Chondrocyte (in vitro differentiated cells): ENCODE measurements at regions not wholly inside any gene's neighbourhood (a gene's known extent, or its start where the extent isn't known, plus 50 kb on each side); places are given as distances from the start of the nearest gene placed in this dataset.

Experiments used
- DNase-seq: peaks from one replicate; pipeline ENCODE4 v3.0.0; 2021; ENCODE audit warnings: mixed read lengths, low spot score
- H3K27ac Mint-ChIP-seq: one replicate; pipeline ENCODE4 v1.8.0; 2021; ENCODE audit warnings: mild to moderate bottlenecking, moderate library complexity, mixed read lengths; ENCODE audit not compliant: unreplicated experiment
- H3K27me3 Mint-ChIP-seq: 2 replicates; pipeline ENCODE4 v1.8.0; 2021; ENCODE audit warnings: low read depth, mixed read lengths
- H3K36me3 Mint-ChIP-seq: 2 replicates; pipeline ENCODE4 v1.8.0; 2021; ENCODE audit warnings: low read depth, mixed read lengths
- H3K4me1 Mint-ChIP-seq: 2 replicates; pipeline ENCODE4 v1.8.0; 2021; ENCODE audit warnings: low read depth, mild to moderate bottlenecking, mixed read lengths
- H3K4me3 Mint-ChIP-seq: one replicate; pipeline ENCODE4 v1.8.0; 2021; ENCODE audit warnings: mild to moderate bottlenecking, moderate library complexity, mixed read lengths; ENCODE audit not compliant: unreplicated experiment
- H3K9me3 Mint-ChIP-seq: 2 replicates; pipeline ENCODE4 v1.8.0; 2021; ENCODE audit warnings: low read depth, mixed read lengths
- CTCF ChIP-seq: fragments of 200-600 bp; sonication (generic); IDR thresholded peaks from 2 replicates; pipeline ENCODE4 v1.5.0; 2021; ENCODE audit warnings: antibody characterized with exemption, mild to moderate bottlenecking, moderate library complexity

GRCh38 chr4:100805538-100805937 is 287.7 kb upstream of the EMCN start:
- Mint-ChIP-seq H3K27me3 (no peaks in the 10 kb centered on the region), H3K4me1 (peaks cover 15% of the 10 kb centered on the region), H3K36me3 (peaks cover 2% of the 10 kb centered on the region), H3K9me3 (peaks cover 3% of the 10 kb centered on the region), H3K27ac (no peak overlapping the region), H3K4me3 (no peak overlapping the region)
- TF ChIP-seq CTCF, result no peak
- no peak for DNase-seq

GRCh38 chr4:100804576-100805360 is 286.9 kb upstream of the EMCN start:
- Mint-ChIP-seq H3K9me3 (peaks cover 3% of the 10 kb centered on the region), H3K27me3 (no peaks in the 10 kb centered on the region), H3K36me3 (peaks cover 2% of the 10 kb centered on the region), H3K27ac (no peak overlapping the region), H3K4me3 (no peak overlapping the region), H3K4me1 (peaks cover 15% of the 10 kb centered on the region)
- DNase-seq, result no peak
- no peak for TF ChIP-seq CTCF

- Mint-ChIP-seq H3K9me3 (peaks cover 3% of the 10 kb centered on the region), H3K4me1 (peaks cover 15% of the 10 kb centered on the region), H3K27me3 (no peaks in the 10 kb centered on the region), H3K4me3 (no peak overlapping the region), H3K27ac (no peak overlapping the region), H3K36me3 (peaks cover 2% of the 10 kb centered on the region)
- TF ChIP-seq CTCF, result no peak
- no peak for DNase-seq
Observed at GRCh38 chr4:100803751-100804150, 285.9 kb upstream of the EMCN start.

- H3K27ac Mint-ChIP-seq, result no peak overlapping the region
- DNase-seq, result no peak
- peaks cover 3% of the 10 kb centered on the region for H3K9me3 Mint-ChIP-seq
- H3K4me3 Mint-ChIP-seq, result no peak overlapping the region
- TF ChIP-seq CTCF, result no peak
- H3K27me3 Mint-ChIP-seq, result no peaks in the 10 kb centered on the region
- H3K4me1 Mint-ChIP-seq, result no peaks in the 10 kb centered on the region
- H3K36me3 Mint-ChIP-seq, result peaks cover 2% of the 10 kb centered on the region
Observed at GRCh38 chr4:100799761-100800539, 282.1 kb upstream of the EMCN start.

GRCh38 chr4:100797791-100798190 is 280.0 kb upstream of the EMCN start:
- DNase-seq, result no peak
- H3K9me3 Mint-ChIP-seq, result no peaks in the 10 kb centered on the region
- no peaks in the 10 kb centered on the region for H3K4me1 Mint-ChIP-seq
- no peak overlapping the region for H3K4me3 Mint-ChIP-seq
- H3K36me3 Mint-ChIP-seq, result peaks cover 2% of the 10 kb centered on the region
- no peak overlapping the region for H3K27ac Mint-ChIP-seq
- H3K27me3 Mint-ChIP-seq, result no peaks in the 10 kb centered on the region
- TF ChIP-seq CTCF, result no peak
